ENCODE measurements at regions not wholly inside any gene's neighbourhood (a gene's known extent, or its start where the extent isn't known, plus 50 kb on each side); places are given as distances from the start of the nearest gene placed in this dataset.

DNA sequence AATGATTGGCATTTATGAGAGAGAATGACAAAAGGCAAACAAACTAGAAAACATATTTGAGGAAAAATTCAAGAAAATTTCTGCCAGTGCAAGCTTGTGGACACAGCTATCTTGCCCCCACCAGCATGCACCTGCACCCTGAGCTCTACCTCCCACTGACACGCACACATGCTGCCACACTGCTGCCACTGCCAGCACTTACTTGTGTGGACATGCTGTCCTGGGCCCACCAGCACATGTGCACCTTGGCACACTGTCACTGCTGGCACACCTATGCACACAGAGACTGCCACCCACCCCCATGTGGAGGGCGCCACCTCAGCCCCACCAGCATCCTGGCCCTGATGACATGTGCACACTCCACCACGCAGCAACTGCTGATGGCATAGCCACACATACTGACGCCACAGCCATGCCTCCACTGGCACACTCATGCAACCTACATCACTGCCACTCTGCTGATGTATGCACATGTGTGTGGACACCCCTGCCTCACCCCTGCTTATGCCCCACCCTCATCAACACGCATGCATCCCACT lies 475.0 kb downstream of the SOX5 start:
- intact Hi-C loops (cut with micrococcal nuclease), result no loop called here
- Mint-ChIP-seq H3K36me3 (ENCODE audit: low read depth) (no peaks in the 10 kb centered on the region), H3K4me1 (ENCODE audit: low read depth) (no peaks in the 10 kb centered on the region), H3K9me3 (peaks cover 24% of the 10 kb centered on the region), H3K27me3 (no peaks in the 10 kb centered on the region), H3K27ac (no peak overlapping the region), H3K4me3 (no peak overlapping the region)
- ChIA-PET POLR2A (no interaction called here), CTCF (no interaction called here)
- no peak for TF ChIP-seq CTCF (IDR thresholded peaks at IDR 0.05)
- ATAC-seq (no peak), DNase-seq (no peak)
